Testis (tissue), 2 donors: ENCODE measurements at regions not wholly inside any gene's neighbourhood (a gene's known extent, or its start where the extent isn't known, plus 50 kb on each side); places are given as distances from the start of the nearest gene placed in this dataset.

Experiments
- DNase-seq: peaks from one replicate; pipeline ENCODE4 v3.0.0-alpha.2; 2019
- H3K27ac ChIP-seq, 2 donors: fragments of 200-600 bp; sonication (generic); one replicate each; pipeline ENCODE4 v1.5.1; 2019
- H3K27me3 ChIP-seq: fragments of 200-600 bp; sonication (generic); one replicate; pipeline ENCODE4 v1.5.1; 2019
- H3K36me3 ChIP-seq: fragments of 200-600 bp; sonication (generic); one replicate; pipeline ENCODE4 v1.5.1; 2017; ENCODE audit warnings: low read depth; ENCODE audit errors: missing control alignments
- H3K4me1 ChIP-seq: fragments of 200-600 bp; sonication (generic); one replicate; pipeline ENCODE4 v1.5.1; 2019
- H3K4me3 ChIP-seq, 2 donors: fragments of 200-600 bp; sonication (generic); one replicate each; pipeline ENCODE4 v1.5.1; 2017 to 2019
- H3K9me3 ChIP-seq: fragments of 200-600 bp; sonication (generic); one replicate; pipeline ENCODE4 v1.5.1; 2017
- POLR2A ChIP-seq: fragments of 450-650 bp; IDR thresholded peaks from one replicate; pipeline ENCODE4 v1.6.1; 2017; ENCODE audit warnings: antibody characterized with exemption, mild to moderate bottlenecking, moderate library complexity
- WGBS, 2 donors: methylation state at CpG; one replicate each; pipeline ENCODE4 v1.1.5; 2018; 5-methylcytosine and 5-hydroxymethylcytosine counted together
- intact Hi-C: fragments of 100-400 bp; cut with DNase I; formaldehyde crosslinking; loops from one replicate; pipeline ENCODE4 v1.15.1; 2023; ENCODE audit warnings: low total_unique reads
- TF ChIP-seq, protein P1 (sequence below), 3 experiments: fragments of 450-650 bp in 2 of 3; fragments of 200-600 bp in 1 of 3; sonication (generic) in 1 of 3; IDR thresholded peaks; one replicate each; pipeline ENCODE4 v1.5.1; 2016 to 2019; ENCODE audit warnings: antibody characterized with exemption in 3 of 3, mild to moderate bottlenecking in 2 of 3, moderate library complexity in 1 of 3

- 50 to 65% methylated on average over 1 of the region's 1 CpG for WGBS, 2 donors
These were observed 754.2 kb downstream of the OTOL1 start for GRCh38 chr3:162250782-162251181.

DNA sequence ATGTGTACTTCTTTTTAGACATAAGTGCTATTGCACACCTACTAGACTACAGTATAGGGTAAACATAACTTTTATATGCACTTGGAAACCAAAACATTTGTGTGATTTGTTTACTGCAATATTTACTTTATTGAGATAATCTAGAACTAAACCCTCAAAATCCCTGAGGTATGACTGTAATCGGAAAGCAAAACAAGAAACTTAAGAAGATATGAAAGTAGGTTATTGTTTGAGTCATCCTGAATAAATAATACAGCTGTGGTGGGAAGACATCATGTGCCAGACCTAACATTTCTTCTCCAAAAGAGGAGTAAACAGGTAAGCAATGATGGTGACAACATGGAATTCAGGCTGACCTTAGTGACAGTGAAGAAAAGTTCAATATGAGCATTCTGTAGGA, 765.5 kb downstream of the OTOL1 start:
- H3K4me3 ChIP-seq: no peak overlapping the region
- intact Hi-C loops: no loop called here
- no peaks in the 10 kb centered on the region for H3K36me3 ChIP-seq
- H3K4me1 ChIP-seq: no peaks in the 10 kb centered on the region
- H3K27me3 ChIP-seq: no peaks in the 10 kb centered on the region
- no peaks in the 10 kb centered on the region for H3K9me3 ChIP-seq
- DNase-seq: no peak
- TF ChIP-seq POLR2A: no peak
- TF ChIP-seq, protein P1, sequence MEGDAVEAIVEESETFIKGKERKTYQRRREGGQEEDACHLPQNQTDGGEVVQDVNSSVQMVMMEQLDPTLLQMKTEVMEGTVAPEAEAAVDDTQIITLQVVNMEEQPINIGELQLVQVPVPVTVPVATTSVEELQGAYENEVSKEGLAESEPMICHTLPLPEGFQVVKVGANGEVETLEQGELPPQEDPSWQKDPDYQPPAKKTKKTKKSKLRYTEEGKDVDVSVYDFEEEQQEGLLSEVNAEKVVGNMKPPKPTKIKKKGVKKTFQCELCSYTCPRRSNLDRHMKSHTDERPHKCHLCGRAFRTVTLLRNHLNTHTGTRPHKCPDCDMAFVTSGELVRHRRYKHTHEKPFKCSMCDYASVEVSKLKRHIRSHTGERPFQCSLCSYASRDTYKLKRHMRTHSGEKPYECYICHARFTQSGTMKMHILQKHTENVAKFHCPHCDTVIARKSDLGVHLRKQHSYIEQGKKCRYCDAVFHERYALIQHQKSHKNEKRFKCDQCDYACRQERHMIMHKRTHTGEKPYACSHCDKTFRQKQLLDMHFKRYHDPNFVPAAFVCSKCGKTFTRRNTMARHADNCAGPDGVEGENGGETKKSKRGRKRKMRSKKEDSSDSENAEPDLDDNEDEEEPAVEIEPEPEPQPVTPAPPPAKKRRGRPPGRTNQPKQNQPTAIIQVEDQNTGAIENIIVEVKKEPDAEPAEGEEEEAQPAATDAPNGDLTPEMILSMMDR (IDR thresholded peaks at IDR 0.05): no peak
- whole genome bisulfite sequencing, 2 donors: 70 to 82% methylated on average over 1 of the region's 1 CpG
- H3K27ac ChIP-seq: no peak overlapping the region

More at GRCh38 chr3:162250782-162251181, 754.2 kb downstream of the OTOL1 start:
- H3K27me3 ChIP-seq: no peaks in the 10 kb centered on the region
- no peak for DNase-seq
- H3K36me3 ChIP-seq: no peaks in the 10 kb centered on the region
- TF ChIP-seq, protein P1 (IDR thresholded peaks at IDR 0.05): no peak
- no peak for TF ChIP-seq POLR2A
- intact Hi-C loops: no loop called here
- no peaks in the 10 kb centered on the region for H3K9me3 ChIP-seq
- H3K27ac ChIP-seq: no peak overlapping the region
- H3K4me1 ChIP-seq: no peaks in the 10 kb centered on the region
- no peak overlapping the region for H3K4me3 ChIP-seq

- TF ChIP-seq POLR2A: no peak
- TF ChIP-seq, protein P1 (IDR thresholded peaks at IDR 0.05): no peak
- Histone ChIP-seq H3K9me3 (no peaks in the 10 kb centered on the region), H3K4me3 (no peak overlapping the region), H3K27ac (no peak overlapping the region), H3K4me1 (no peaks in the 10 kb centered on the region), H3K36me3 (no peaks in the 10 kb centered on the region), H3K27me3 (no peaks in the 10 kb centered on the region)
- 73 to 76% methylated on average over 2 of the region's 2 CpGs for WGBS, 2 donors
- intact Hi-C loops: no loop called here
- DNase-seq: no peak
These were observed 767.0 kb downstream of the OTOL1 start for GRCh38 chr3:162263596-162263995.

GRCh38 chr3:162269636-162270458, 773.2 kb downstream of the OTOL1 start:
- intact Hi-C loops: no loop called here
- TF ChIP-seq, protein P1 (IDR thresholded peaks at IDR 0.05): no peak
- no peak for TF ChIP-seq POLR2A

DNA sequence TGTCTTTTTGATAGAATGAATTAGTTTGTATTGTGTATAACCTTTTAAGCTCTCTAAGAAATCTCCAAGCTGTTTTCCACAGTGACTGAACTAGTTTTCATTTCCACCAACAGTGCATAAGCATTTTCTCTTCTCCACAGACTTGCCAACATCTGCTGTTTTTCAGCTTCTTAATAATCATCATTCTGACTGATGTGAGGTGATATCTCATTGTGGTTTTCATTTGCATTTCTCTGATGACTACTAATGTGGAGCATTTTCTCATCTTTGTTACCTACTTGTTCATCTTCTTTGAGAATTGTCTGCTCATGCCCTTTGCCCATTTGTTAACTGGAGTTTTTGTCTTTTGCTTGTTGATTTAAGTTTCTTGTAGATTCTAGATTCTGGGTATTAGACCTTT, 777.5 kb downstream of the OTOL1 start:
- no peak for TF ChIP-seq POLR2A
- H3K4me3 ChIP-seq: no peak overlapping the region
- H3K9me3 ChIP-seq: no peaks in the 10 kb centered on the region
- intact Hi-C loops: no loop called here
- H3K4me1 ChIP-seq: no peaks in the 10 kb centered on the region
- no peaks in the 10 kb centered on the region for H3K27me3 ChIP-seq
- no peak overlapping the region for H3K27ac ChIP-seq
- H3K36me3 ChIP-seq: no peaks in the 10 kb centered on the region
- no peak for DNase-seq

More at GRCh38 chr3:162269636-162270458, 773.2 kb downstream of the OTOL1 start:
- DNase-seq: no peak
- no peak overlapping the region for H3K27ac ChIP-seq
- H3K27me3 ChIP-seq: no peaks in the 10 kb centered on the region
- no peak overlapping the region for H3K4me3 ChIP-seq
- H3K36me3 ChIP-seq: no peaks in the 10 kb centered on the region
- 42 to 50% methylated on average over 9 of the region's 9 CpGs for WGBS, 2 donors
- H3K4me1 ChIP-seq: no peaks in the 10 kb centered on the region
- no peaks in the 10 kb centered on the region for H3K9me3 ChIP-seq
